UCSD-AML1 (cell line): ENCODE measurements at regions not wholly inside any gene's neighbourhood (a gene's known extent, or its start where the extent isn't known, plus 50 kb on each side); places are given as distances from the start of the nearest gene placed in this dataset.
A peak's percentile ranks its signal among the peaks of the same experiment; 100 is the strongest.
"Not testable (repeated sequence)": the region's sequence is repeated elsewhere in the genome, so short reads cannot be mapped to it uniquely, and the experiment has no call there.

ENCODE experiments used
- DNase-seq: peaks from one replicate; lab custom pipeline; 2025; ENCODE audit not compliant: unreplicated experiment; lab: John Stamatoyannopoulos, UW

GRCh38 chr13:90853666-90854065, 493.8 kb upstream of the MIR17HG start:
- DNase-seq = not testable (repeated sequence)

- no peak for DNase-seq
Observed at GRCh38 chr13:90857921-90858320, 489.6 kb upstream of the MIR17HG start.

GRCh38 chr13:90866006-90866405, 481.5 kb upstream of the MIR17HG start:
- DNase-seq = no peak

GRCh38 chr13:90867336-90867683, 480.2 kb upstream of the MIR17HG start:
- DNase-seq = peak; percentile 71

- no peak for DNase-seq
Observed at GRCh38 chr13:90868321-90868920, 479.1 kb upstream of the MIR17HG start.

GRCh38 chr13:90869580-90869979, 477.9 kb upstream of the MIR17HG start:
- no peak for DNase-seq

- DNase-seq = no peak
Observed at GRCh38 chr13:90872491-90873025, 474.9 kb upstream of the MIR17HG start.

GRCh38 chr13:90880790-90881189, 466.7 kb upstream of the MIR17HG start:
- no peak for DNase-seq

GRCh38 chr13:90882551-90882950, 464.9 kb upstream of the MIR17HG start:
- no peak for DNase-seq

- DNase-seq = no peak
Observed at GRCh38 chr13:90883592-90883991, 463.9 kb upstream of the MIR17HG start.

GRCh38 chr13:90884066-90884465, 463.4 kb upstream of the MIR17HG start:
- no peak for DNase-seq

- DNase-seq = no peak
Observed at GRCh38 chr13:90889906-90890834, 457.3 kb upstream of the MIR17HG start.

GRCh38 chr13:90891329-90891728, 456.2 kb upstream of the MIR17HG start:
- DNase-seq = no peak

GRCh38 chr13:90893199-90893598, 454.3 kb upstream of the MIR17HG start:
- DNase-seq = not testable (repeated sequence)

GRCh38 chr13:90896002-90896401, 451.5 kb upstream of the MIR17HG start:
- DNase-seq = no peak

- no peak for DNase-seq
Observed at GRCh38 chr13:90898811-90899210, 448.7 kb upstream of the MIR17HG start.

GRCh38 chr13:90899416-90899815, 448.1 kb upstream of the MIR17HG start:
- no peak for DNase-seq

GRCh38 chr13:90902255-90902654, 445.2 kb upstream of the MIR17HG start:
- no peak for DNase-seq

- no peak for DNase-seq
Observed at GRCh38 chr13:90906554-90906953, 440.9 kb upstream of the MIR17HG start.

GRCh38 chr13:90908792-90909191, 438.7 kb upstream of the MIR17HG start:
- DNase-seq = no peak

- DNase-seq = no peak
Observed at GRCh38 chr13:90910018-90910639, 437.4 kb upstream of the MIR17HG start.

GRCh38 chr13:90912247-90912646, 435.2 kb upstream of the MIR17HG start:
- no peak for DNase-seq
